Esophagus muscularis mucosa (tissue), 3 donors: ENCODE measurements at regions not wholly inside any gene's neighbourhood (a gene's known extent, or its start where the extent isn't known, plus 50 kb on each side); places are given as distances from the start of the nearest gene placed in this dataset.

Source experiments
- CTCF ChIP-seq, 3 experiments: fragments of 200-600 bp in 2 of 3; fragments of 450-650 bp in 1 of 3; sonication (generic) in 2 of 3; IDR thresholded peaks; one replicate each; pipeline ENCODE4 v1.5.1; 2017 to 2019; ENCODE audit warnings: antibody characterized with exemption in 3 of 3, mild to moderate bottlenecking in 2 of 3, moderate library complexity in 1 of 3
- POLR2A ChIP-seq: fragments of 450-650 bp; IDR thresholded peaks from one replicate; pipeline ENCODE4 v1.6.1; 2017; ENCODE audit warnings: antibody characterized with exemption, moderate library complexity, mild to moderate bottlenecking, low read depth

GRCh38 chr2:117635481-117635880 is 179.0 kb upstream of the DDX18 start:
- no peak for TF ChIP-seq CTCF (IDR thresholded peaks at IDR 0.05)
- TF ChIP-seq POLR2A: no peak
